Lower leg skin (tissue), 3 donors: ENCODE measurements at regions not wholly inside any gene's neighbourhood (a gene's known extent, or its start where the extent isn't known, plus 50 kb on each side); places are given as distances from the start of the nearest gene placed in this dataset.

Experiments
- POLR2A ChIP-seq, 2 donors: fragments of 450-650 bp; IDR thresholded peaks; one replicate each; pipeline ENCODE4 v1.6.1; 2016 to 2017; ENCODE audit warnings: antibody characterized with exemption in 2 of 2, mild to moderate bottlenecking in 1 of 2, moderate library complexity in 1 of 2
- TF ChIP-seq, protein P1 (sequence below), 3 donors: fragments of 450-650 bp; IDR thresholded peaks; one replicate each; pipeline ENCODE4 v1.5.1; 2016; ENCODE audit warnings: antibody characterized with exemption in 3 of 3, mild to moderate bottlenecking in 3 of 3, moderate library complexity in 2 of 3

DNA sequence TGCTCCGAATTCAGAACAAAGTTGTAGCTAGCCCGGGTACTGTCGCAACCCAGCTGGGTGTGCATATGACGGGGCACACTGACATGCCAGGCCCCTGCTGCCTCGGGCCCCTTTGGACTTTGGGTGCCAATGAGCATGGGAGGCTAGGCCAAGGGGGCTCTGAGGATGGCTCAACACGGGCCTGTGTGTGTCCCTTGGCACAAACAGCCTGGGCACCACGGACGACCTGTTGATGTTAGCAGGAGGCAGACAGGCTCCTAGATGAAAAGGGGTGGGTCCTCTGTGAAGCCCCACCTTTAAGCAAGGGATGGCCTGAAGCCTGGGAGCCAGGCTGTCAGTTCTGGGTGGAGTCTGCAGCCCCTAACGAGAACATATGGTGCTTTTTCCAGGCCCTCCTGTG is 1688.2 kb downstream of the EFNA5 start:
- TF ChIP-seq, protein P1, sequence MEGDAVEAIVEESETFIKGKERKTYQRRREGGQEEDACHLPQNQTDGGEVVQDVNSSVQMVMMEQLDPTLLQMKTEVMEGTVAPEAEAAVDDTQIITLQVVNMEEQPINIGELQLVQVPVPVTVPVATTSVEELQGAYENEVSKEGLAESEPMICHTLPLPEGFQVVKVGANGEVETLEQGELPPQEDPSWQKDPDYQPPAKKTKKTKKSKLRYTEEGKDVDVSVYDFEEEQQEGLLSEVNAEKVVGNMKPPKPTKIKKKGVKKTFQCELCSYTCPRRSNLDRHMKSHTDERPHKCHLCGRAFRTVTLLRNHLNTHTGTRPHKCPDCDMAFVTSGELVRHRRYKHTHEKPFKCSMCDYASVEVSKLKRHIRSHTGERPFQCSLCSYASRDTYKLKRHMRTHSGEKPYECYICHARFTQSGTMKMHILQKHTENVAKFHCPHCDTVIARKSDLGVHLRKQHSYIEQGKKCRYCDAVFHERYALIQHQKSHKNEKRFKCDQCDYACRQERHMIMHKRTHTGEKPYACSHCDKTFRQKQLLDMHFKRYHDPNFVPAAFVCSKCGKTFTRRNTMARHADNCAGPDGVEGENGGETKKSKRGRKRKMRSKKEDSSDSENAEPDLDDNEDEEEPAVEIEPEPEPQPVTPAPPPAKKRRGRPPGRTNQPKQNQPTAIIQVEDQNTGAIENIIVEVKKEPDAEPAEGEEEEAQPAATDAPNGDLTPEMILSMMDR (IDR thresholded peaks at IDR 0.05), result no peak
- no peak for TF ChIP-seq POLR2A (IDR thresholded peaks at IDR 0.05)
